Right ventricle myocardium superior (tissue), 1 donor: ENCODE measurements at regions not wholly inside any gene's neighbourhood (a gene's known extent, or its start where the extent isn't known, plus 50 kb on each side); places are given as distances from the start of the nearest gene placed in this dataset.
"Not testable (repeated sequence)": the region's sequence is repeated elsewhere in the genome, so short reads cannot be mapped to it uniquely, and the experiment has no call there.

ENCODE experiments used
- ATAC-seq: fragments of 200-7000 bp; cut with Tn5 transposase; one replicate; pipeline ENCODE4 v1.9.1; 2020; ENCODE audit warnings: mild to moderate bottlenecking; ENCODE audit not compliant: poor library complexity
- DNase-seq: peaks from one replicate; pipeline ENCODE4 v3.0.0-alpha.2; 2020
- intact Hi-C: fragments of 100-400 bp; cut with DNase I; formaldehyde crosslinking; loops from one replicate; pipeline ENCODE4 v1.11.2; 2022
- donor health status: DM: no; HTN: yes; CAD: no; lungs with severe emphysema.

- ATAC-seq, DNase-seq, intact Hi-C loops: not testable (repeated sequence)
These were observed 335.7 kb upstream of the SLC7A11 start for GRCh38 chr4:138577826-138578225.

- no peak for ATAC-seq
- DNase-seq = no peak
- intact Hi-C loops = no loop called here
These were observed 335.0 kb upstream of the SLC7A11 start for GRCh38 chr4:138577145-138577544.

- ATAC-seq = no peak
- intact Hi-C loops = no loop called here
- DNase-seq = no peak
These were observed 334.5 kb upstream of the SLC7A11 start for GRCh38 chr4:138576684-138577083.

- DNase-seq = no peak
- intact Hi-C loops = no loop called here
- no peak for ATAC-seq
These were observed 331.1 kb upstream of the SLC7A11 start for GRCh38 chr4:138573246-138573645.

GRCh38 chr4:138572007-138572406 is 329.9 kb upstream of the SLC7A11 start:
- no peak for DNase-seq
- ATAC-seq = no peak
- intact Hi-C loops = no loop called here

GRCh38 chr4:138567696-138568095 is 325.5 kb upstream of the SLC7A11 start:
- ATAC-seq (peak; percentile 43), DNase-seq (no peak)
- intact Hi-C loops = no loop called here

- intact Hi-C loops = no loop called here
- DNase-seq (no peak), ATAC-seq (no peak)
These were observed 323.4 kb upstream of the SLC7A11 start for GRCh38 chr4:138565576-138565975.

- ATAC-seq (peak; percentile 39), DNase-seq (no peak)
- intact Hi-C loops = no loop called here
These were observed 320.4 kb upstream of the SLC7A11 start for GRCh38 chr4:138562544-138562991.

- ATAC-seq = no peak
- DNase-seq = peak; percentile 55
- intact Hi-C loops = no loop called here
These were observed 319.8 kb upstream of the SLC7A11 start for GRCh38 chr4:138561906-138562305.

GRCh38 chr4:138561276-138561880 is 319.2 kb upstream of the SLC7A11 start:
- no peak for DNase-seq
- ATAC-seq = no peak
- intact Hi-C loops = no loop called here

GRCh38 chr4:138560448-138560847 is 318.3 kb upstream of the SLC7A11 start:
- intact Hi-C loops = no loop called here
- DNase-seq = no peak
- no peak for ATAC-seq

GRCh38 chr4:138558886-138559285 is 316.7 kb upstream of the SLC7A11 start:
- DNase-seq (no peak), ATAC-seq (no peak)
- intact Hi-C loops = no loop called here

GRCh38 chr4:138555584-138555983 is 313.4 kb upstream of the SLC7A11 start:
- ATAC-seq = no peak

GRCh38 chr4:138555108-138555507 is 313.0 kb upstream of the SLC7A11 start:
- no peak for ATAC-seq
- intact Hi-C loops = no loop called here

More at GRCh38 chr4:138555584-138555983, 313.4 kb upstream of the SLC7A11 start:
- intact Hi-C loops = no loop called here
- no peak for DNase-seq

GRCh38 chr4:138553001-138553845 is 311.1 kb upstream of the SLC7A11 start:
- intact Hi-C loops = no loop called here
- DNase-seq = no peak
- peak; percentile 60 for ATAC-seq

More at GRCh38 chr4:138555108-138555507, 313.0 kb upstream of the SLC7A11 start:
- DNase-seq = no peak

- intact Hi-C loops = no loop called here
- ATAC-seq = no peak
- no peak for DNase-seq
These were observed 300.1 kb upstream of the SLC7A11 start for GRCh38 chr4:138542191-138542776.

- intact Hi-C loops = no loop called here
- no peak for ATAC-seq
- no peak for DNase-seq
These were observed 298.1 kb upstream of the SLC7A11 start for GRCh38 chr4:138540056-138540800.

- ATAC-seq (no peak), DNase-seq (no peak)
- intact Hi-C loops = no loop called here
These were observed 296.6 kb upstream of the SLC7A11 start for GRCh38 chr4:138538743-138539142.
